Keratinocyte (primary cell): ENCODE measurements at regions not wholly inside any gene's neighbourhood (a gene's known extent, or its start where the extent isn't known, plus 50 kb on each side); places are given as distances from the start of the nearest gene placed in this dataset.

Experiments used
- EZH2 ChIP-seq: IDR thresholded peaks from one replicate; pipeline ENCODE4 v1.6.1; 2012; ENCODE audit warnings: inconsistent platforms, mild to moderate bottlenecking, low read length, moderate library complexity
- TF ChIP-seq, protein P1 (sequence below), 3 experiments: IDR thresholded peaks in 1 of 3; conservative IDR thresholded peaks in 1 of 3; optimal IDR thresholded peaks in 1 of 3; 2 replicates in 2 of 3; 3 replicates in 1 of 3; pipeline versions ENCODE3 to v1.5.1; 2011; ENCODE audit warnings: low read length in 3 of 3, mild to moderate bottlenecking in 3 of 3, moderate library complexity in 2 of 3, control low read depth in 1 of 3, inconsistent platforms in 1 of 3; ENCODE audit not compliant: insufficient read depth in 2 of 3; ENCODE audit errors: extremely low read depth in 1 of 3

DNA sequence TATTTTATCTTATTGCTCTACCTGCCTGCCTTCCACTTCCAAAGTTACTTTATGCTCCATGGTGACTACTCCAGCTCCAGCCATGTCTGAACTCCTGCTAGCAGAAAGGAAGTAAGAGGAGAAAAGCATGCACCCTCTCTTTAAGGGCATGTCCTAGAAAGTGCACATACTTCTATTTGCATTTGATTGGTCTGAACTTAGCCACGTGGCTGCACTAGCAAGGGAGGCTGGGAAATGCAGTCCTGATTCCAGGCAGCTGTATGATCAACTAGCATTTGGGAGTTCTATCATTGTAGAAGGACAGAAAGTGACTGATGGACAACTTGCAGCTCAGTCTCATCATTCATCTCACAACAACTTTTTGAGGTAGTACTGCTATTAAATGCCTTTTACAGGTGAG is 515.7 kb downstream of the BUD13 start:
- TF ChIP-seq, protein P1, sequence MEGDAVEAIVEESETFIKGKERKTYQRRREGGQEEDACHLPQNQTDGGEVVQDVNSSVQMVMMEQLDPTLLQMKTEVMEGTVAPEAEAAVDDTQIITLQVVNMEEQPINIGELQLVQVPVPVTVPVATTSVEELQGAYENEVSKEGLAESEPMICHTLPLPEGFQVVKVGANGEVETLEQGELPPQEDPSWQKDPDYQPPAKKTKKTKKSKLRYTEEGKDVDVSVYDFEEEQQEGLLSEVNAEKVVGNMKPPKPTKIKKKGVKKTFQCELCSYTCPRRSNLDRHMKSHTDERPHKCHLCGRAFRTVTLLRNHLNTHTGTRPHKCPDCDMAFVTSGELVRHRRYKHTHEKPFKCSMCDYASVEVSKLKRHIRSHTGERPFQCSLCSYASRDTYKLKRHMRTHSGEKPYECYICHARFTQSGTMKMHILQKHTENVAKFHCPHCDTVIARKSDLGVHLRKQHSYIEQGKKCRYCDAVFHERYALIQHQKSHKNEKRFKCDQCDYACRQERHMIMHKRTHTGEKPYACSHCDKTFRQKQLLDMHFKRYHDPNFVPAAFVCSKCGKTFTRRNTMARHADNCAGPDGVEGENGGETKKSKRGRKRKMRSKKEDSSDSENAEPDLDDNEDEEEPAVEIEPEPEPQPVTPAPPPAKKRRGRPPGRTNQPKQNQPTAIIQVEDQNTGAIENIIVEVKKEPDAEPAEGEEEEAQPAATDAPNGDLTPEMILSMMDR (optimal IDR thresholded peaks at IDR 0.05 in 1 of 3, IDR thresholded peaks at IDR 0.05 in 1 of 3, conservative IDR thresholded peaks at IDR 0.05 in 1 of 3; ENCODE audit: extremely low read depth in 1 of 3, insufficient read depth in 2 of 3, low read length in 3 of 3) = no peak
- no peak for TF ChIP-seq EZH2
